BLaER1 treated with 17β-estradiol and CSF1 and Interleukin-3, amounts not matched to agents 10 nM and 100 nM (cell line): ENCODE measurements at regions not wholly inside any gene's neighbourhood (a gene's known extent, or its start where the extent isn't known, plus 50 kb on each side); places are given as distances from the start of the nearest gene placed in this dataset.

Experiments used
- H3K27ac ChIP-seq, 11 experiments: shearing (Covaris generic); formaldehyde crosslinking; 2 replicates each; pipeline ENCODE4 v1.8.1; 2022
- H3K27me3 ChIP-seq, 11 experiments: shearing (Covaris generic); formaldehyde crosslinking; 2 replicates each; pipeline ENCODE4 v1.8.1; 2022
- H3K36me3 ChIP-seq, 11 experiments: shearing (Covaris generic); formaldehyde crosslinking; 2 replicates each; pipeline ENCODE4 v1.8.1; 2022
- H3K4me1 ChIP-seq, 10 experiments: shearing (Covaris generic); formaldehyde crosslinking; 2 replicates each; pipeline ENCODE4 v1.8.1; 2022
- H3K4me2 ChIP-seq, 11 experiments: shearing (Covaris generic); formaldehyde crosslinking; 2 replicates each; pipeline ENCODE4 v1.8.1; 2022
- H3K4me3 ChIP-seq, 10 experiments: shearing (Covaris generic); formaldehyde crosslinking; 2 replicates each; pipeline ENCODE4 v1.8.1; 2022
- H3K9ac ChIP-seq, 11 experiments: shearing (Covaris generic); formaldehyde crosslinking; 2 replicates each; pipeline ENCODE4 v1.8.1; 2022
- H3K9me3 ChIP-seq, 11 experiments: shearing (Covaris generic); formaldehyde crosslinking; replicated peaks in 1 of 11; 2 replicates each; pipeline ENCODE4 v1.8.1; 2022
- H4K20me1 ChIP-seq, 11 experiments: shearing (Covaris generic); formaldehyde crosslinking; 2 replicates each; pipeline ENCODE4 v1.8.1; 2022
- Cebpa-rat ChIP-seq, 11 experiments: shearing (Covaris generic); IDR thresholded peaks; 2 replicates each; pipeline ENCODE4 v1.8.1; 2022

DNA sequence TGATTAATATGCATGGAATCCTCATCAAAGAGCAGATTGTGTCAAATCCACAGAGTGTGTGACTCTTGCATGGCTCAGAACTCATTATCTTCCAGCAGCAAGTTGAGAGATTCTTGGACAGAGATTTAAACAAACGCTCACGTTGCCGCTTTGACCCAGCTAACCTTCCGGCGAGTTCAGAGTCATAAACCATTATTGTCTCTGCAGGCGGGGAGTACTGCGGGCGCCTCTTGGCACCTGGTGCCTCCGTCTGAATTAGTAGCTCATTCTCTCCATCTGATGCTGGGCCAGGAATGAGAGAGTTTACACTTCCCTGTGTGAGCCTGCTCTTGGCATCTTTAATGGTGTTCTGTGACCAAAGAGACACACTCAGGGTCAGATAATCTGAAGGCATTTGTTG, 138.6 kb upstream of the WSCD1 start:
- no peak overlapping the region for H3K27ac ChIP-seq
- H3K4me3 ChIP-seq: no peak overlapping the region
- no peaks in the 10 kb centered on the region for H3K36me3 ChIP-seq
- peaks cover 0 to 6% (median 0%) of the 10 kb centered on the region in 10 experiments; a peak in 4 of 20 replicates for H3K4me1 ChIP-seq
- no peaks in the 10 kb centered on the region for H3K27me3 ChIP-seq
- TF ChIP-seq Cebpa-rat (IDR thresholded peaks at IDR 0.05): no peak
- peaks cover 0 to 14% (median 6%) of the 10 kb centered on the region in 11 experiments; a peak in 9 of 22 replicates for H3K9me3 ChIP-seq
- H3K4me2 ChIP-seq: no peak overlapping the region
- no peaks in the 10 kb centered on the region for H4K20me1 ChIP-seq
- no peak overlapping the region for H3K9ac ChIP-seq

DNA sequence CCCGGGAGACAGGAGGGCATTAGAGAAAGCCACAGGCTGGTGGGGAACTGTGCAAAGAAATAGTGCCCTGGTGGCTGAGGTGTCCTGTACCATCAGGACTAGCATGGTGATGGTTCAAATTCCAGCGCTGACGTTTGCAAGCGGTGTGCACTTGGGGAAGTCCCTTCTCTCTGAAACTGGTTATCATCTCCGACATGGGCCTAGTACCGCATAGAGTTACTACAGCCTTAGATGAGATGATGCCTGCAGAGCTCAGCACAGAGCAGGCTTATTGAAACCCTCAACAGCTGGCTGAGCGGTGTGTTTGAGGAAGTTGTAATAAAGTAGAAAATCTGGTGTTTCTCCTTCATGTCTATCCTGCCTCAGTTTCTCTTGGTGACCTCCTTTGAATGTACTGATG, 136.7 kb upstream of the WSCD1 start:
- Histone ChIP-seq H3K36me3 (no peaks in the 10 kb centered on the region), H3K4me1 (no peaks in the 10 kb centered on the region), H3K4me3 (no peak overlapping the region), H3K9ac (no peak overlapping the region), H3K9me3 (peaks cover 0 to 14% (median 6%) of the 10 kb centered on the region in 11 experiments; a peak in 9 of 22 replicates), H3K27me3 (no peaks in the 10 kb centered on the region), H4K20me1 (no peaks in the 10 kb centered on the region), H3K27ac (no peak overlapping the region), H3K4me2 (no peak overlapping the region)
- TF ChIP-seq Cebpa-rat (IDR thresholded peaks at IDR 0.05): no peak

DNA sequence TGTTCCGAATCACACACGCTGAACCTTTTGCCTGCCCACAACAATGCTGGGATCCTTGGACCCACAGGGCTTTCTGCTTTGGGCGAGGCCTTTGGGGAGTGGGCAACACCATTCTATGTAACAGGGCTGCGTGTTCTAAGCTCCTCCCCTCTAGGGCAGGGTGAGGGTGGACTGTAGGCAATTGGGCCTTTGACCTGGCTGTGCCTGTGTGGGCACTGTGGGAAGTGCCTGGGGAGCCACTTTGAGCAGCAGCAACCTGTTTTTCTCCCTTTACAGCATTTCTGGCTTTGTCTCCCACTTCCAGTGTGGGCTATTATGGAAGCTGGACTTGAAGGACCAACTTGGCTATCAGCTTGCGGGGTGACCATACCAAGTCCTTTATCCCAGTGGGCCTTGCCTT, 128.9 kb upstream of the WSCD1 start:
- H3K27me3 ChIP-seq: no peaks in the 10 kb centered on the region
- no peak overlapping the region for H3K27ac ChIP-seq
- H3K4me3 ChIP-seq: no peak overlapping the region
- H4K20me1 ChIP-seq: no peaks in the 10 kb centered on the region
- no peaks in the 10 kb centered on the region for H3K4me1 ChIP-seq
- H3K4me2 ChIP-seq: no peak overlapping the region
- H3K36me3 ChIP-seq: no peaks in the 10 kb centered on the region
- no peak for TF ChIP-seq Cebpa-rat (IDR thresholded peaks at IDR 0.05)
- no peak overlapping the region for H3K9ac ChIP-seq
- peaks cover 4 to 14% (median 9%) of the 10 kb centered on the region in 11 experiments; a peak in 20 of 22 replicates for H3K9me3 ChIP-seq

DNA sequence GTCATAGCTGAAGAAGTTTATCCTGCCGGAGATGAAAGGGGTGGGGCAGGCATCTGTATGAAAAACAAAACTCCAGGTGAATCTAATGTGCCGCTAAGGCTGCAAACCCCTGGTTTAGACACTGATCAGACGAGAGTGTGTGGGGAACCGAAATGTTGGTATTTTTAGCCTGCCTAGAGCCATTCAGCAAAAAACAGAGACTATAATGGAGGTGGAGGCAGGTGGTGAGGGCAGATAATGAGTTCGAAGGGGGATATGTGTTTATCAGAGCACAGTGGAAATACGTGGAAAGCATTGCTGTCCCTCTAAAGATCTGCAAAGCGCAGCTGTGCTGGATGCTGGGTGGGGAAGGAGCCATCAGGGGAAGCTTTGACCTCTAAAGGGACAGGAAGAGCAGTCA, 127.5 kb upstream of the WSCD1 start:
- Histone ChIP-seq H3K4me2 (no peak overlapping the region), H3K27ac (no peak overlapping the region), H3K27me3 (no peaks in the 10 kb centered on the region), H3K9ac (no peak overlapping the region), H3K9me3 (peaks cover 8 to 23% (median 18%) of the 10 kb centered on the region in 11 experiments; a peak in 20 of 22 replicates), H3K4me3 (no peak overlapping the region), H3K4me1 (no peaks in the 10 kb centered on the region), H4K20me1 (no peaks in the 10 kb centered on the region), H3K36me3 (no peaks in the 10 kb centered on the region)
- TF ChIP-seq Cebpa-rat (IDR thresholded peaks at IDR 0.05): no peak

DNA sequence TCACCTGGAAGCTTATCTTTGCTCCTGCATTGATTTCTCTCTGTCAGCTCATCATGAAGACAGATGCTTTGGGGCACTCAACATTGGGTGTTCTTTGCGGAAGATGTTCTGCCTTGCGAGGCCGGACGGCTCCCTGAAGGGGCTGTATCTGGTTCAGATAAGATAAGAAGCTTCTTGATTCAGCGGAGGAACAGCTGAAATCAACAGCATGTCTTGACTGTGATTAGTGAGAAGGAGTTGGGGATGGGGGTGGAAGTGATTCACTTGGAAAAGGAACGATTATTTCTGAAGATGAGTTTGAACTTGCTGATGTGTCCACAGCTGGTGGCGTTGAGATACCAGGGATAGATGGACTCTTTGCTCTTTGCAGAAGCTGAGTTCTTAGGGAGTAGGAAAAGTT, 126.9 kb upstream of the WSCD1 start:
- Histone ChIP-seq H3K27me3 (no peaks in the 10 kb centered on the region), H3K36me3 (no peaks in the 10 kb centered on the region), H3K4me1 (no peaks in the 10 kb centered on the region), H3K4me2 (no peak overlapping the region), H3K27ac (no peak overlapping the region), H4K20me1 (no peaks in the 10 kb centered on the region), H3K4me3 (no peak overlapping the region), H3K9me3 (peaks cover 8 to 23% (median 18%) of the 10 kb centered on the region in 11 experiments; a peak in 20 of 22 replicates), H3K9ac (no peak overlapping the region)
- TF ChIP-seq Cebpa-rat (IDR thresholded peaks at IDR 0.05): no peak

DNA sequence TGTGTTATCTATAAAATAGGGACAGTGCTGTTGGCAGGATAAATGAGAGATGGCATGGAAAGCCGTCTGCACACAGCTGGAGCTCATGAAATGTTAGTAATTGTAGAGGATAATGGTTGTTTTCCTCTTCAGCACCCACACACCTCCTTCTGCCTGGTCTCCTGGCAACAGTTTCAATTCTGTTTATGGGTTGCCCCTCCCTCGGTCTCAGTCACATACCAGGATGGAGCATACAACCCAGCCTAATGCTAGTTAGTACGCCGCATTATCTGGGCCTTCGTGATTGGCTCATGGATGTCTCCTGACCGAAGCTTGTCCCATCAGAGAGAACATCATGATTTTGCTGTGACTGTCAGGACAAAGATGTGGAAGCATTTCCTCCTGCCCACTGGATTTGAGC, 126.2 kb upstream of the WSCD1 start:
- Histone ChIP-seq H3K27ac (no peak overlapping the region), H3K4me1 (no peaks in the 10 kb centered on the region), H3K4me2 (no peak overlapping the region), H3K9ac (no peak overlapping the region), H3K27me3 (no peaks in the 10 kb centered on the region), H4K20me1 (no peaks in the 10 kb centered on the region), H3K9me3 (peaks cover 8 to 23% (median 18%) of the 10 kb centered on the region in 11 experiments; a peak in 20 of 22 replicates), H3K4me3 (no peak overlapping the region), H3K36me3 (no peaks in the 10 kb centered on the region)
- TF ChIP-seq Cebpa-rat (IDR thresholded peaks at IDR 0.05): no peak

DNA sequence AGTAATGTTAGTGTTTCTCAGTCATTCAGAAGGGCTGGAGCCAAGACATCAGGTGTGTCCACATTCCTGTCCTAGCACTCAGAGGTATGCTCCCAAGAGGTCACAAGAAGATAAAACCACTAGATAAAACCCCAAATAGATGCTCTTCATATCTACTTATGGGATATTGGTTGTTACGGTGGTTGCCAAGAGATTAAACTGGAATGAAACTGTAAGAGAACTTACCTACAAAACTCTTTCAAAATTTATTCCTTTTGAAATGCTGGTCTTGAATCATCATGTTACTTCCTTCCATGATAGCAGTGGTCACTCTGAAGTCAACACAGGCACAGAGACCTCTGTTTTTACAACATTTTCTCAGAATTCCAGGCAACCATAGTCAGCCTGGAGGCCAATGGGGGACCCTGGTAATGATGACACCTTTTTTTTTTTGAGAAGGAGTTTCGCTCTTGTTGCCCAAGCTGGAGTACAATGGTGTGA, 122.4 kb upstream of the WSCD1 start:
- Histone ChIP-seq H3K36me3 (no peaks in the 10 kb centered on the region), H3K4me3 (no peak overlapping the region), H4K20me1 (no peaks in the 10 kb centered on the region), H3K4me2 (no peak overlapping the region), H3K4me1 (no peaks in the 10 kb centered on the region), H3K9ac (no peak overlapping the region), H3K27ac (no peak overlapping the region), H3K27me3 (no peaks in the 10 kb centered on the region), H3K9me3 (peaks cover 8 to 23% (median 18%) of the 10 kb centered on the region in 11 experiments; a peak in 20 of 22 replicates)
- no peak for TF ChIP-seq Cebpa-rat (IDR thresholded peaks at IDR 0.05)

DNA sequence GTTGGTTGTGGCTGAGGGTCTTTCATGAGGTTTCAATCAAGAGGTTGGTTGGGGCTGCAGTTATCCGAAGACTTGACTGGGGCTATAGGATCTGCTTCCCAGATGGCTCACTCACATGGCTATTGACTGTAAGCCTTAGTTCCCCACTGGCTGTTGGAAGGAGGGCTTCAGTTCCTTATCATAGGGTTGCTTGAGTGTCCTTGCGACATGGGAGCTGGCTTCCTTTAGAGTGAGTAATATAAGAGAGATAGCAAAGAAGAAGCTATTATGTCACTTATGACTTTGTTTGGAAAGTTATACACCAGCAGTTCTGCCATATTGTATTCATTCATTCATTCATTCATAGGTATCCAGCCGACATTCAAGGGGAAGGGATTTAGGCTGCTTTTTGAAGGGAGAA, 121.4 kb upstream of the WSCD1 start:
- no peak for TF ChIP-seq Cebpa-rat (IDR thresholded peaks at IDR 0.05)

DNA sequence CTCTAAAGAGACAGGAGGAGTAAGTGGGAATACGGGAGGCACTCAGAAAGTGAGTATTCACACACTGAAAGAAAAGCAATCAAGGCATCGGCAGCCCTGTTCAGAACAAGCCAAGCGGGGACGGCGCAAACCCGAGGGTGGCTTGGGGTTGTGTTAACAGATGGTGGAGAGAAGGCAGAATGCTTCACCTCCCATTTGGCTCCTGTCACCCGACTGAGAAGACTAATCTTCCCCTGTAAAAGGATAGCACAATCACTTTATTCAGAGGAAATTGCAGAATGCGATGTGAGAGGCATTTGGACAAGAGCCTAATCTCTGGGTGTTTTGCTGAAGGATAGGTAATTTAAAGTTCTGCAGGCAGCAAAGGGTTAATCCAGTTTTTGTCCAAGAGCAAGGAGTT, 119.3 kb upstream of the WSCD1 start:
- no peaks in the 10 kb centered on the region for H3K27me3 ChIP-seq
- H3K27ac ChIP-seq: no peak overlapping the region
- H4K20me1 ChIP-seq: no peaks in the 10 kb centered on the region
- H3K36me3 ChIP-seq: no peaks in the 10 kb centered on the region
- H3K4me2 ChIP-seq: no peak overlapping the region
- no peaks in the 10 kb centered on the region for H3K4me1 ChIP-seq
- peaks cover 14 to 22% (median 20%) of the 10 kb centered on the region in 11 experiments for H3K9me3 ChIP-seq
- TF ChIP-seq Cebpa-rat (IDR thresholded peaks at IDR 0.05): no peak
- H3K4me3 ChIP-seq: no peak overlapping the region
- no peak overlapping the region for H3K9ac ChIP-seq

More for the DNA sequence above, 121.4 kb upstream of the WSCD1 start:
- no peak overlapping the region for H3K27ac ChIP-seq
- peaks cover 8 to 23% (median 18%) of the 10 kb centered on the region in 11 experiments; a peak in 20 of 22 replicates for H3K9me3 ChIP-seq
- H3K36me3 ChIP-seq: no peaks in the 10 kb centered on the region
- H4K20me1 ChIP-seq: no peaks in the 10 kb centered on the region
- no peaks in the 10 kb centered on the region for H3K4me1 ChIP-seq
- H3K4me2 ChIP-seq: no peak overlapping the region
- no peaks in the 10 kb centered on the region for H3K27me3 ChIP-seq
- no peak overlapping the region for H3K9ac ChIP-seq
- H3K4me3 ChIP-seq: no peak overlapping the region

DNA sequence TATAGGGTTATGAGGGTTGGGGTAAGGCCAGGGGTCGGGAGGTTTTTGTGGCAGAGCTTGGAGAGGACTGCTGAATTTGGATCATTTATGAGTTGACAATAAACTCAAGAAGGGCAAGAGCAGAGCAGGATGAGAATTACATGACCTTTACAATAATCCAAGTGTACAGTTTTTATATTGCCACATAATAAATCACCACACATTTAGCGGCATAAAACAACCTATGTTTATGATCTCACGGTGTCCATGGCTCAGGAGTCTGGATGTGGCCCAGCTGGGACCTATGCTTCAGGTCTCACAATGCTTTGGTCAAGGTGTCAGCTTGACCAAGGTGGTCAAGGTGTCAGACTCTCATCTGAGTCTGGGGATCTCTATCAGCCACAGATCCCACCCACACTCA, 118.3 kb upstream of the WSCD1 start:
- H3K4me1 ChIP-seq: no peaks in the 10 kb centered on the region
- no peaks in the 10 kb centered on the region for H3K36me3 ChIP-seq
- no peak overlapping the region for H3K4me3 ChIP-seq
- H3K9me3 ChIP-seq: peaks cover 13 to 20% (median 18%) of the 10 kb centered on the region in 11 experiments; a peak in 21 of 22 replicates
- H3K4me2 ChIP-seq: no peak overlapping the region
- H3K27me3 ChIP-seq: no peaks in the 10 kb centered on the region
- H3K27ac ChIP-seq: no peak overlapping the region
- no peak overlapping the region for H3K9ac ChIP-seq
- no peak for TF ChIP-seq Cebpa-rat (IDR thresholded peaks at IDR 0.05)
- no peaks in the 10 kb centered on the region for H4K20me1 ChIP-seq
